OCI-M2 (cell line): ENCODE measurements at regions not wholly inside any gene's neighbourhood (a gene's known extent, or its start where the extent isn't known, plus 50 kb on each side); places are given as distances from the start of the nearest gene placed in this dataset.

ENCODE experiments used
- DNase-seq: peaks from one replicate; lab custom pipeline; 2025; ENCODE audit not compliant: unreplicated experiment; lab: John Stamatoyannopoulos, UW

GRCh38 chr13:80463673-80464352 lies 122.9 kb upstream of the SPRY2 start:
- no peak for DNase-seq

GRCh38 chr13:80462567-80462966 lies 121.6 kb upstream of the SPRY2 start:
- DNase-seq = no peak

GRCh38 chr13:80462037-80462436 lies 121.1 kb upstream of the SPRY2 start:
- no peak for DNase-seq

GRCh38 chr13:80458543-80458942 lies 117.6 kb upstream of the SPRY2 start:
- no peak for DNase-seq

- no peak for DNase-seq
These were observed 113.3 kb upstream of the SPRY2 start for GRCh38 chr13:80454245-80454644.

GRCh38 chr13:80452279-80452678 lies 111.4 kb upstream of the SPRY2 start:
- no peak for DNase-seq

GRCh38 chr13:80451641-80452040 lies 110.7 kb upstream of the SPRY2 start:
- DNase-seq = no peak

- no peak for DNase-seq
These were observed 109.5 kb upstream of the SPRY2 start for GRCh38 chr13:80450386-80450785.

GRCh38 chr13:80448725-80449124 lies 107.8 kb upstream of the SPRY2 start:
- no peak for DNase-seq

- no peak for DNase-seq
These were observed 106.8 kb upstream of the SPRY2 start for GRCh38 chr13:80447747-80448146.

GRCh38 chr13:80444240-80445015 lies 103.5 kb upstream of the SPRY2 start:
- no peak for DNase-seq

- no peak for DNase-seq
These were observed 101.7 kb upstream of the SPRY2 start for GRCh38 chr13:80442609-80443008.

- DNase-seq = no peak
These were observed 101.0 kb upstream of the SPRY2 start for GRCh38 chr13:80441968-80442367.

- DNase-seq = no peak
These were observed 97.6 kb upstream of the SPRY2 start for GRCh38 chr13:80438521-80438920.

- DNase-seq = no peak
These were observed 96.3 kb upstream of the SPRY2 start for GRCh38 chr13:80437231-80437630.

GRCh38 chr13:80436571-80437169 lies 95.7 kb upstream of the SPRY2 start:
- no peak for DNase-seq

- no peak for DNase-seq
These were observed 89.6 kb upstream of the SPRY2 start for GRCh38 chr13:80430561-80430960.

- no peak for DNase-seq
These were observed 87.6 kb upstream of the SPRY2 start for GRCh38 chr13:80428349-80429096.

GRCh38 chr13:80419416-80419815 lies 78.5 kb upstream of the SPRY2 start:
- no peak for DNase-seq

- DNase-seq = no peak
These were observed 72.7 kb upstream of the SPRY2 start for GRCh38 chr13:80413611-80414010.

GRCh38 chr13:80408270-80408669 lies 67.3 kb upstream of the SPRY2 start:
- no peak for DNase-seq
